SK-N-SH (cell line): ENCODE measurements at regions not wholly inside any gene's neighbourhood (a gene's known extent, or its start where the extent isn't known, plus 50 kb on each side); places are given as distances from the start of the nearest gene placed in this dataset.

Experiments used
- CTCF ChIA-PET: fragments of 300-600, 350-600 bp; formaldehyde crosslinking; extraction: SDS; loops from one replicate; lab custom pipeline; 2021; lab: Yijun Ruan, JAX
- POLR2A ChIA-PET: fragments of 350-600 bp; sonication (Branson Sonifier 250); formaldehyde crosslinking; extraction: SDS; loops from one replicate; lab custom pipeline; 2020; ENCODE audit warnings: antibody characterized with exemption, inconsistent platforms; lab: Yijun Ruan, JAX
- DNase-seq: peaks from one replicate; pipeline ENCODE4 v3.0.0; 2012
- H2AFZ ChIP-seq: fragments of 200-600 bp; sonication (generic); 2 replicates; pipeline ENCODE4 v1.8.1; 2016; ENCODE audit warnings: antibody characterized with exemption, mild to moderate bottlenecking, low read depth
- H3F3A ChIP-seq: fragments of 200-600 bp; sonication (generic); replicated peaks from 2 replicates; pipeline ENCODE3; 2016; ENCODE audit warnings: antibody characterized with exemption, mild to moderate bottlenecking; ENCODE audit not compliant: insufficient read depth
- H3K27ac ChIP-seq, 2 experiments: fragments of 200-500 bp in 1 of 2; fragments of 200-600 bp in 1 of 2; sonication (Bioruptor generic) in 1 of 2; sonication (generic), shearing (Covaris generic) in 1 of 2; 2 replicates each; pipeline versions ENCODE4 v1.5.1 to v1.6.1; 2014 to 2016; ENCODE audit warnings: low read depth in 2 of 2, inconsistent platforms in 1 of 2, low read length in 1 of 2, mild to moderate bottlenecking in 1 of 2, mixed read lengths in 1 of 2
- H3K27me3 ChIP-seq: fragments of 200-600 bp; sonication (generic), shearing (Covaris generic); 2 replicates; pipeline ENCODE4 v1.6.1; 2016; ENCODE audit warnings: mixed run types; ENCODE audit not compliant: insufficient read depth
- H3K36me3 ChIP-seq, 2 experiments: fragments of 200-500 bp in 1 of 2; fragments of 200-600 bp in 1 of 2; sonication (Bioruptor generic) in 1 of 2; sonication (generic) in 1 of 2; replicated peaks in 1 of 2; 2 replicates each; pipeline versions ENCODE3 to v1.5.1; 2014 to 2016; ENCODE audit warnings: low read length in 1 of 2, mild to moderate bottlenecking in 1 of 2; ENCODE audit not compliant: insufficient read depth in 2 of 2, control insufficient read depth in 1 of 2
- H3K4me1 ChIP-seq, 2 experiments: fragments of 200-500 bp in 1 of 2; fragments of 200-600 bp in 1 of 2; sonication (Bioruptor generic) in 1 of 2; sonication (generic), shearing (Covaris generic) in 1 of 2; 2 replicates each; pipeline versions ENCODE4 v1.5.1 to v1.6.1; 2014 to 2016; ENCODE audit warnings: low read depth in 1 of 2, low read length in 1 of 2, mixed run types in 1 of 2; ENCODE audit not compliant: insufficient read depth in 2 of 2, control insufficient read depth in 1 of 2
- H3K4me2 ChIP-seq: fragments of 200-600 bp; sonication (generic), shearing (Covaris generic); 2 replicates; pipeline ENCODE4 v1.6.1; 2017; ENCODE audit warnings: mixed run types
- H3K4me3 ChIP-seq, 2 experiments: fragments of 200-500 bp in 1 of 2; fragments of 200-600 bp in 1 of 2; sonication (Bioruptor generic) in 1 of 2; sonication (generic), shearing (Covaris generic) in 1 of 2; 2 replicates each; pipeline versions ENCODE4 v1.5.1 to v1.8.1; 2014 to 2016; ENCODE audit warnings: low read depth in 2 of 2, inconsistent platforms in 1 of 2, low read length in 1 of 2, mild to moderate bottlenecking in 1 of 2, mixed read lengths in 1 of 2, moderate library complexity in 1 of 2
- H3K79me2 ChIP-seq: fragments of 200-600 bp; sonication (generic); 2 replicates; pipeline ENCODE4 v1.8.1; 2017; ENCODE audit warnings: mild to moderate bottlenecking; ENCODE audit not compliant: insufficient read depth
- H3K9ac ChIP-seq: fragments of 200-600 bp; sonication (generic); 2 replicates; pipeline ENCODE4 v1.6.1; 2017; ENCODE audit warnings: mixed run types
- H3K9me2 ChIP-seq: fragments of 200-600 bp; sonication (generic); 2 replicates; pipeline ENCODE4 v1.6.1; 2017; ENCODE audit warnings: mixed run types
- H3K9me3 ChIP-seq: fragments of 200-600 bp; sonication (generic); 2 replicates; pipeline ENCODE4 v1.6.1; 2017; ENCODE audit warnings: mixed run types, mild to moderate bottlenecking, moderate library complexity
- H4K20me1 ChIP-seq: fragments of 200-600 bp; sonication (generic); 2 replicates; pipeline ENCODE4 v1.6.1; 2017; ENCODE audit warnings: mild to moderate bottlenecking, mixed run types; ENCODE audit not compliant: insufficient read depth
- FOSL2 ChIP-seq: IDR thresholded peaks from 2 replicates; pipeline ENCODE4 v1.4.0; 2012; ENCODE audit warnings: low read depth, mild to moderate bottlenecking, moderate library complexity, borderline replicate concordance
- GABPA ChIP-seq: IDR thresholded peaks from 2 replicates; pipeline ENCODE4 v1.4.0; 2012; ENCODE audit warnings: low read depth, mild to moderate bottlenecking
- POLR2AphosphoS5 ChIP-seq: IDR thresholded peaks from 2 replicates; pipeline ENCODE4 v1.6.1; 2012; ENCODE audit warnings: low read depth, low read length
- RFX5 ChIP-seq: IDR thresholded peaks from 2 replicates; pipeline ENCODE4 v1.6.1; 2012; ENCODE audit warnings: mild to moderate bottlenecking, improper control_type of control experiment, low read length
- TAF1 ChIP-seq: IDR thresholded peaks from 2 replicates; pipeline ENCODE4 v1.6.1; 2012; ENCODE audit warnings: low read depth, mild to moderate bottlenecking, low read length, moderate library complexity, borderline replicate concordance
- TEAD4 ChIP-seq: IDR thresholded peaks from 2 replicates; pipeline ENCODE4 v1.4.0; 2012; ENCODE audit warnings: mild to moderate bottlenecking, borderline replicate concordance; ENCODE audit not compliant: insufficient read depth
- WGBS: methylation state at CpG from one replicate; pipeline ENCODE4 v1.1.6; 2017; ENCODE audit warnings: low lambda C conversion rate; 5-methylcytosine and 5-hydroxymethylcytosine counted together
- TF ChIP-seq, protein P1 (sequence below): IDR thresholded peaks from 2 replicates; pipeline ENCODE4 v1.6.1; 2012; ENCODE audit warnings: mild to moderate bottlenecking, low read depth, low read length, moderate library complexity
- TF ChIP-seq, protein P2 (sequence below): fragments of 150-350 bp; IDR thresholded peaks from 2 replicates; pipeline ENCODE4 v1.6.1; 2016; ENCODE audit warnings: mild to moderate bottlenecking, low read depth, low read length
- TF ChIP-seq, protein P3 (sequence below): fragments of 150-350 bp; IDR thresholded peaks from 2 replicates; pipeline ENCODE4 v1.6.1; 2017; ENCODE audit warnings: antibody characterized with exemption, low read length, low read depth, borderline replicate concordance
- TF ChIP-seq, protein P4 (sequence below): IDR thresholded peaks from 2 replicates; pipeline ENCODE4; 2012

GRCh38 chr3:13130464-13131193 lies 57.4 kb upstream of the IQSEC1 start:
- Histone ChIP-seq H3K27ac (no peak overlapping the region), H4K20me1 (no peaks in the 10 kb centered on the region), H3K4me3 (no peak overlapping the region), H3K9me3 (no peaks in the 10 kb centered on the region), H3K79me2 (no peaks in the 10 kb centered on the region), H3K9me2 (no peaks in the 10 kb centered on the region), H3F3A (no peaks in the 10 kb centered on the region), H3K9ac (no peak overlapping the region)
- ChIA-PET POLR2A (no interaction called here), CTCF (no interaction called here)
- whole genome bisulfite sequencing = 46% methylated on average over 3 of the region's 3 CpGs
- TF ChIP-seq, protein P1, sequence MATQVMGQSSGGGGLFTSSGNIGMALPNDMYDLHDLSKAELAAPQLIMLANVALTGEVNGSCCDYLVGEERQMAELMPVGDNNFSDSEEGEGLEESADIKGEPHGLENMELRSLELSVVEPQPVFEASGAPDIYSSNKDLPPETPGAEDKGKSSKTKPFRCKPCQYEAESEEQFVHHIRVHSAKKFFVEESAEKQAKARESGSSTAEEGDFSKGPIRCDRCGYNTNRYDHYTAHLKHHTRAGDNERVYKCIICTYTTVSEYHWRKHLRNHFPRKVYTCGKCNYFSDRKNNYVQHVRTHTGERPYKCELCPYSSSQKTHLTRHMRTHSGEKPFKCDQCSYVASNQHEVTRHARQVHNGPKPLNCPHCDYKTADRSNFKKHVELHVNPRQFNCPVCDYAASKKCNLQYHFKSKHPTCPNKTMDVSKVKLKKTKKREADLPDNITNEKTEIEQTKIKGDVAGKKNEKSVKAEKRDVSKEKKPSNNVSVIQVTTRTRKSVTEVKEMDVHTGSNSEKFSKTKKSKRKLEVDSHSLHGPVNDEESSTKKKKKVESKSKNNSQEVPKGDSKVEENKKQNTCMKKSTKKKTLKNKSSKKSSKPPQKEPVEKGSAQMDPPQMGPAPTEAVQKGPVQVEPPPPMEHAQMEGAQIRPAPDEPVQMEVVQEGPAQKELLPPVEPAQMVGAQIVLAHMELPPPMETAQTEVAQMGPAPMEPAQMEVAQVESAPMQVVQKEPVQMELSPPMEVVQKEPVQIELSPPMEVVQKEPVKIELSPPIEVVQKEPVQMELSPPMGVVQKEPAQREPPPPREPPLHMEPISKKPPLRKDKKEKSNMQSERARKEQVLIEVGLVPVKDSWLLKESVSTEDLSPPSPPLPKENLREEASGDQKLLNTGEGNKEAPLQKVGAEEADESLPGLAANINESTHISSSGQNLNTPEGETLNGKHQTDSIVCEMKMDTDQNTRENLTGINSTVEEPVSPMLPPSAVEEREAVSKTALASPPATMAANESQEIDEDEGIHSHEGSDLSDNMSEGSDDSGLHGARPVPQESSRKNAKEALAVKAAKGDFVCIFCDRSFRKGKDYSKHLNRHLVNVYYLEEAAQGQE = no peak
- TF ChIP-seq, protein P2, sequence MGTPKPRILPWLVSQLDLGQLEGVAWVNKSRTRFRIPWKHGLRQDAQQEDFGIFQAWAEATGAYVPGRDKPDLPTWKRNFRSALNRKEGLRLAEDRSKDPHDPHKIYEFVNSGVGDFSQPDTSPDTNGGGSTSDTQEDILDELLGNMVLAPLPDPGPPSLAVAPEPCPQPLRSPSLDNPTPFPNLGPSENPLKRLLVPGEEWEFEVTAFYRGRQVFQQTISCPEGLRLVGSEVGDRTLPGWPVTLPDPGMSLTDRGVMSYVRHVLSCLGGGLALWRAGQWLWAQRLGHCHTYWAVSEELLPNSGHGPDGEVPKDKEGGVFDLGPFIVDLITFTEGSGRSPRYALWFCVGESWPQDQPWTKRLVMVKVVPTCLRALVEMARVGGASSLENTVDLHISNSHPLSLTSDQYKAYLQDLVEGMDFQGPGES = no peak
- TF ChIP-seq TEAD4 (no peak), FOSL2 (no peak)
- TF ChIP-seq, protein P3, sequence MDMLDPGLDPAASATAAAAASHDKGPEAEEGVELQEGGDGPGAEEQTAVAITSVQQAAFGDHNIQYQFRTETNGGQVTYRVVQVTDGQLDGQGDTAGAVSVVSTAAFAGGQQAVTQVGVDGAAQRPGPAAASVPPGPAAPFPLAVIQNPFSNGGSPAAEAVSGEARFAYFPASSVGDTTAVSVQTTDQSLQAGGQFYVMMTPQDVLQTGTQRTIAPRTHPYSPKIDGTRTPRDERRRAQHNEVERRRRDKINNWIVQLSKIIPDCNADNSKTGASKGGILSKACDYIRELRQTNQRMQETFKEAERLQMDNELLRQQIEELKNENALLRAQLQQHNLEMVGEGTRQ = no peak
- TF ChIP-seq, all 33 proteins: peak for 0
- no peak overlapping the region for H3K4me2 ChIP-seq
- peaks cover 0 to 2% of the 10 kb centered on the region in 2 experiments; a peak in 1 of 4 replicates for H3K4me1 ChIP-seq
- H2AFZ ChIP-seq = no peak overlapping the region
- no peaks in the 10 kb centered on the region; the same call in 1 of the 2 replicates for H3K27me3 ChIP-seq
- DNase-seq = no peak
- no peaks in the 10 kb centered on the region for H3K36me3 ChIP-seq

DNA sequence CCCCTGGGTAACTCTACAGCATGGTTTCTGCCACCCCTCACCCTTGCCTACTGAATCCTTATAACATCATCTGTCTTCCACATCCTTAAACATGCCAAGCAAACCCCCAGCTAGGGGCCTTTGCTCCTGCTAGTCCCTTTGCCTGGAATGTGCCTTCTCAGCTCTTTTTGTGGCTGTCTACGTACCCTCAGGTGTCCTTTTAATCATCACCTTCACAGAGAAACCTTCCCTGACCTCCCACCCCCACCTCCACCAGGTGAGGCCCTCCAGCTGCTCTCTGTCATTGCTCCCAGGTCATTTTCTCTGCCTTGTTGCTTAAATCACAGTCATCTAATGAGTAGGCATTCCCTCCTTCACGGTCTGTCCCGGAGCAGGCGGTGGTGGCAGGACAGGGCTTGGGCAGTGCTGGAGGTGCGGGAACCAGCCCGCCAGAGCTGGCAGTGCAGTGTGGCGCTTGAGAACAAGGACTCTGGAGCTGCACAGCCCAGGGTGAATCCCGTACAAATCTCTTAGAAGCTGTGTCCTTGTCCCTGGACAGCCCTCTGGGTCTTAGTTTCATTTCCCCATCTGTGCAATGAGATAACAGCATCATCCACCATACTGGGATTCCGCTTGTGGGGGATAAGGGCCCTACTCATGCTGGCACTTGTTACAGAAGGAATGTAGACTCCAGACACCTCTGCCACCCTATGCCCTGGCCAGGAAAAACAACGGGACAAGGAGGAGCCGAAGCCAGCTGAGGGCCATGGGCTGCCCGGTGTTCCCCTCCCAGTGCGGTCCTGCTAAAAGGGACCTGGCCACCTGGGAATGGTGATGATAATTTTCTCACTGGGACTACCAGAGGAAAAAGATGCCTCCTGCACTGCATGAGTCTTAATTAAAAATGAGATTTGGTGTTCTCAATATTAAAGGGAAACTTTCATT lies 52.1 kb upstream of the IQSEC1 start:
- POLR2A ChIA-PET = no interaction called here
- 70% methylated on average over 12 of the region's 13 CpGs for WGBS

More for the DNA sequence above, 52.1 kb upstream of the IQSEC1 start:
- Histone ChIP-seq H3K36me3 (no peaks in the 10 kb centered on the region), H2AFZ (no peak overlapping the region), H3K79me2 (no peaks in the 10 kb centered on the region), H3K4me3 (no peak overlapping the region), H3K4me2 (no peak overlapping the region), H3F3A (no peaks in the 10 kb centered on the region), H3K4me1 (no peaks in the 10 kb centered on the region; a peak in 1 of 4 replicates), H3K27ac (no peak overlapping the region), H4K20me1 (no peaks in the 10 kb centered on the region), H3K9me3 (no peaks in the 10 kb centered on the region), H3K9ac (no peak overlapping the region), H3K9me2 (no peaks in the 10 kb centered on the region), H3K27me3 (no peaks in the 10 kb centered on the region)
- CTCF ChIA-PET = interaction anchor here (1.1 to 1.7 kb wide), 4 partner anchors 9 to 33 kb away, joined by 3 to 6 read pairs (median 5); no protein-coding TSS in a partner anchor
- TF ChIP-seq GABPA (no peak), RFX5 (no peak), TAF1 (no peak), POLR2AphosphoS5 (no peak)
- TF ChIP-seq, protein P4, sequence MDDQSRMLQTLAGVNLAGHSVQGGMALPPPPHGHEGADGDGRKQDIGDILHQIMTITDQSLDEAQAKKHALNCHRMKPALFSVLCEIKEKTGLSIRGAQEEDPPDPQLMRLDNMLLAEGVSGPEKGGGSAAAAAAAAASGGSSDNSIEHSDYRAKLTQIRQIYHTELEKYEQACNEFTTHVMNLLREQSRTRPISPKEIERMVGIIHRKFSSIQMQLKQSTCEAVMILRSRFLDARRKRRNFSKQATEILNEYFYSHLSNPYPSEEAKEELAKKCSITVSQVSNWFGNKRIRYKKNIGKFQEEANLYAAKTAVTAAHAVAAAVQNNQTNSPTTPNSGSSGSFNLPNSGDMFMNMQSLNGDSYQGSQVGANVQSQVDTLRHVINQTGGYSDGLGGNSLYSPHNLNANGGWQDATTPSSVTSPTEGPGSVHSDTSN = no peak
- no peak for DNase-seq
